ENCODE measurements at regions not wholly inside any gene's neighbourhood (a gene's known extent, or its start where the extent isn't known, plus 50 kb on each side); places are given as distances from the start of the nearest gene placed in this dataset.

GRCh38 chrX:35699642-35700041, 98.5 kb upstream of the MAGEB16 start:
- ATAC-seq (no peak), DNase-seq (ENCODE audit: low spot score) (no peak), FAIRE-seq (no peak)
- no TSS peak for BruUV-seq (replicated peaks)
- H3K36me3 ChIP-seq (replicated peaks in 1 of 2; ENCODE audit: control insufficient read depth in 1 of 2, insufficient read depth in 2 of 2, low read length in 2 of 2) = no peaks in the 10 kb centered on the region
- H3K79me2 ChIP-seq (ENCODE audit: insufficient read depth, low read length) = no peaks in the 10 kb centered on the region
- no peaks in the 10 kb centered on the region for H4K20me1 ChIP-seq (ENCODE audit: insufficient read depth, low read length)
- H3K4me2 ChIP-seq (ENCODE audit: low read depth, low read length) = no peak overlapping the region
- H2AFZ ChIP-seq (ENCODE audit: low read length) = no peak overlapping the region
- ChIA-PET CTCF (ENCODE audit: low intra/inter-chr PET ratio, low total read pairs) (no interaction called here), POLR2A (no interaction called here)
- WGBS (ENCODE audit: low lambda C conversion rate) = 43% methylated on average over 2 of the region's 2 CpGs
- in situ Hi-C loops (cut with HindIII; ENCODE audit: extremely low pct_ligation_motif_present, low pct_unique_long_range_greater_than_20kb) (no loop called here), intact Hi-C loops (cut with micrococcal nuclease; ENCODE audit: unreplicated experiment) (no loop called here)
- H3K4me3 ChIP-seq (replicated peaks in 1 of 3; ENCODE audit: insufficient read depth in 1 of 3, low read depth in 2 of 3, low read length in 3 of 3) = no peak overlapping the region
- H3K27me3 ChIP-seq (ENCODE audit: control insufficient read depth in 1 of 2, insufficient read depth in 2 of 2, low read length in 2 of 2) = no peaks in the 10 kb centered on the region
- no peak overlapping the region for H3K9ac ChIP-seq (ENCODE audit: insufficient read depth, low read depth, low read length)
- no peaks in the 10 kb centered on the region for H3K9me3 ChIP-seq (ENCODE audit: low read length)
- TF ChIP-seq ZNF570 (CRISPR knock-in tag; IDR thresholded peaks at IDR 0.05; ENCODE audit: borderline replicate concordance) (no peak), GRHL1 (CRISPR knock-in tag; conservative IDR thresholded peaks at IDR 0.05) (no peak), MTA3 (CRISPR knock-in tag; IDR thresholded peaks at IDR 0.05) (no peak), ZNF619 (CRISPR knock-in tag; IDR thresholded peaks at IDR 0.05) (no peak), JUNB (CRISPR knock-in tag; IDR thresholded peaks at IDR 0.05; ENCODE audit: borderline replicate concordance) (no peak), ZNF614 (CRISPR knock-in tag; IDR thresholded peaks at IDR 0.05; ENCODE audit: borderline replicate concordance) (no peak), ZNF691 (CRISPR knock-in tag; IDR thresholded peaks at IDR 0.05; ENCODE audit: borderline replicate concordance, low read depth) (no peak), ELF3 (CRISPR knock-in tag; IDR thresholded peaks at IDR 0.05) (no peak), ZBTB20 (CRISPR knock-in tag; IDR thresholded peaks at IDR 0.05; ENCODE audit: borderline replicate concordance, low read depth) (no peak), ZNF136 (CRISPR knock-in tag; IDR thresholded peaks at IDR 0.05; ENCODE audit: low read depth) (no peak), EP300 (IDR thresholded peaks at IDR 0.05; ENCODE audit: low read depth in 2 of 2, low read length in 2 of 2) (no peak), EP300 (CRISPR knock-in tag; IDR thresholded peaks at IDR 0.05; ENCODE audit: borderline replicate concordance) (no peak), ZNF878 (CRISPR knock-in tag; IDR thresholded peaks at IDR 0.05) (no peak), SCMH1 (CRISPR knock-in tag; IDR thresholded peaks at IDR 0.05; ENCODE audit: borderline replicate concordance) (no peak), TBP (CRISPR knock-in tag; IDR thresholded peaks at IDR 0.05) (no peak)
- TF ChIP-seq, protein P1, sequence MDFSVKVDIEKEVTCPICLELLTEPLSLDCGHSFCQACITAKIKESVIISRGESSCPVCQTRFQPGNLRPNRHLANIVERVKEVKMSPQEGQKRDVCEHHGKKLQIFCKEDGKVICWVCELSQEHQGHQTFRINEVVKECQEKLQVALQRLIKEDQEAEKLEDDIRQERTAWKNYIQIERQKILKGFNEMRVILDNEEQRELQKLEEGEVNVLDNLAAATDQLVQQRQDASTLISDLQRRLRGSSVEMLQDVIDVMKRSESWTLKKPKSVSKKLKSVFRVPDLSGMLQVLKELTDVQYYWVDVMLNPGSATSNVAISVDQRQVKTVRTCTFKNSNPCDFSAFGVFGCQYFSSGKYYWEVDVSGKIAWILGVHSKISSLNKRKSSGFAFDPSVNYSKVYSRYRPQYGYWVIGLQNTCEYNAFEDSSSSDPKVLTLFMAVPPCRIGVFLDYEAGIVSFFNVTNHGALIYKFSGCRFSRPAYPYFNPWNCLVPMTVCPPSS (IDR thresholded peaks at IDR 0.05) = no peak
- TF ChIP-seq, protein P2, sequence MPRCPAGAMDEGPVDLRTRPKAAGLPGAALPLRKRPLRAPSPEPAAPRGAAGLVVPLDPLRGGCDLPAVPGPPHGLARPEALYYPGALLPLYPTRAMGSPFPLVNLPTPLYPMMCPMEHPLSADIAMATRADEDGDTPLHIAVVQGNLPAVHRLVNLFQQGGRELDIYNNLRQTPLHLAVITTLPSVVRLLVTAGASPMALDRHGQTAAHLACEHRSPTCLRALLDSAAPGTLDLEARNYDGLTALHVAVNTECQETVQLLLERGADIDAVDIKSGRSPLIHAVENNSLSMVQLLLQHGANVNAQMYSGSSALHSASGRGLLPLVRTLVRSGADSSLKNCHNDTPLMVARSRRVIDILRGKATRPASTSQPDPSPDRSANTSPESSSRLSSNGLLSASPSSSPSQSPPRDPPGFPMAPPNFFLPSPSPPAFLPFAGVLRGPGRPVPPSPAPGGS (CRISPR knock-in tag; IDR thresholded peaks at IDR 0.05) = no peak
- H3K27ac ChIP-seq (ENCODE audit: extremely low read length, insufficient read depth, low read length) = no peak overlapping the region
- H3K4me1 ChIP-seq (ENCODE audit: insufficient read depth, low read length) = no peaks in the 10 kb centered on the region

Measured in HepG2 (cell line).